Thymus (tissue), 11 donors: ENCODE measurements at regions not wholly inside any gene's neighbourhood (a gene's known extent, or its start where the extent isn't known, plus 50 kb on each side); places are given as distances from the start of the nearest gene placed in this dataset.
"Not testable (repeated sequence)": the region's sequence is repeated elsewhere in the genome, so short reads cannot be mapped to it uniquely, and the experiment has no call there.

ENCODE experiments used
- DNase-seq, 9 donors: peaks; one replicate each; pipeline ENCODE4 v3.0.0-alpha.2; 2013; ENCODE audit warnings: low spot score in 9 of 9, low read depth in 6 of 9, missing footprints in 1 of 9
- H3K27ac ChIP-seq, 2 donors: one replicate each; pipeline ENCODE4 v1.5.1; 2013; ENCODE audit warnings: control low read depth in 1 of 2, low read depth in 1 of 2, low read length in 1 of 2, mild to moderate bottlenecking in 1 of 2, moderate library complexity in 1 of 2
- H3K27me3 ChIP-seq, 2 donors: one replicate each; pipeline ENCODE4 v1.5.1; 2013; ENCODE audit warnings: low read length in 1 of 2; ENCODE audit not compliant: control insufficient read depth in 2 of 2, insufficient read depth in 1 of 2
- H3K36me3 ChIP-seq, 2 donors: one replicate each; pipeline ENCODE4 v1.5.1; 2013; ENCODE audit warnings: low read length in 1 of 2, mild to moderate bottlenecking in 1 of 2, moderate library complexity in 1 of 2; ENCODE audit not compliant: control insufficient read depth in 2 of 2, insufficient read depth in 2 of 2
- H3K4me1 ChIP-seq, 2 donors: one replicate each; pipeline ENCODE4 v1.5.1; 2013; ENCODE audit warnings: low read length in 2 of 2; ENCODE audit not compliant: control insufficient read depth in 2 of 2, insufficient read depth in 2 of 2
- H3K4me3 ChIP-seq, 2 donors: one replicate each; pipeline ENCODE4 v1.5.1; 2013; ENCODE audit warnings: low read length in 2 of 2, control low read depth in 1 of 2, mild to moderate bottlenecking in 1 of 2
- H3K9me3 ChIP-seq, 2 donors: one replicate each; pipeline ENCODE4 v1.5.1; 2013; ENCODE audit warnings: low read length in 1 of 2, mild to moderate bottlenecking in 1 of 2; ENCODE audit not compliant: control insufficient read depth in 2 of 2, insufficient read depth in 1 of 2
- whole genome bisulfite sequencing: extraction: QIAGEN DNeasy Blood & Tissue Kit; methylation state at CpG from one replicate; pipeline ENCODE4 v1.1.7; 2013; 5-methylcytosine and 5-hydroxymethylcytosine counted together
- donor health status: healthy.

- no peak overlapping the region for H3K4me3 ChIP-seq
- no peak for DNase-seq
- H3K27me3 ChIP-seq, result no peaks in the 10 kb centered on the region
- no peaks in the 10 kb centered on the region for H3K36me3 ChIP-seq
- no peaks in the 10 kb centered on the region for H3K4me1 ChIP-seq
- no peak overlapping the region for H3K27ac ChIP-seq
- no peaks in the 10 kb centered on the region for H3K9me3 ChIP-seq
- 94% methylated on average over 2 of the region's 2 CpGs for WGBS
Observed at GRCh38 chr7:79664884-79665676, 211.6 kb upstream of the MAGI2 start.

GRCh38 chr7:79658304-79658703 is 204.8 kb upstream of the MAGI2 start:
- Histone ChIP-seq H3K9me3 (no peaks in the 10 kb centered on the region), H3K4me3 (no peak overlapping the region), H3K27ac (no peak overlapping the region), H3K36me3 (no peaks in the 10 kb centered on the region), H3K27me3 (no peaks in the 10 kb centered on the region), H3K4me1 (no peaks in the 10 kb centered on the region)
- no peak for DNase-seq

- H3K4me1 ChIP-seq, result no peaks in the 10 kb centered on the region
- H3K4me3 ChIP-seq, result no peak overlapping the region
- no peak overlapping the region for H3K27ac ChIP-seq
- WGBS, result 92% methylated on average over 2 of the region's 2 CpGs
- H3K36me3 ChIP-seq, result no peaks in the 10 kb centered on the region
- H3K9me3 ChIP-seq, result no peaks in the 10 kb centered on the region
- no peak for DNase-seq
- no peaks in the 10 kb centered on the region for H3K27me3 ChIP-seq
Observed at GRCh38 chr7:79653136-79653631, 199.7 kb upstream of the MAGI2 start.

- no peak for DNase-seq
- Histone ChIP-seq H3K4me3 (no peak overlapping the region), H3K27ac (no peak overlapping the region), H3K4me1 (no peaks in the 10 kb centered on the region), H3K36me3 (no peaks in the 10 kb centered on the region), H3K9me3 (no peaks in the 10 kb centered on the region), H3K27me3 (no peaks in the 10 kb centered on the region)
- 96% methylated on average over 2 of the region's 2 CpGs for WGBS
Observed at GRCh38 chr7:79652619-79653018, 199.2 kb upstream of the MAGI2 start.

- no peak overlapping the region for H3K4me3 ChIP-seq
- no peaks in the 10 kb centered on the region for H3K36me3 ChIP-seq
- H3K4me1 ChIP-seq, result no peaks in the 10 kb centered on the region
- H3K27ac ChIP-seq, result no peak overlapping the region
- no peaks in the 10 kb centered on the region for H3K27me3 ChIP-seq
- H3K9me3 ChIP-seq, result no peaks in the 10 kb centered on the region
- no peak for DNase-seq
- 94% methylated on average over 8 of the region's 8 CpGs for WGBS
Observed at GRCh38 chr7:79647711-79648110, 194.2 kb upstream of the MAGI2 start.

- Histone ChIP-seq H3K4me3 (no peak overlapping the region), H3K27ac (no peak overlapping the region), H3K36me3 (no peaks in the 10 kb centered on the region), H3K4me1 (no peaks in the 10 kb centered on the region), H3K9me3 (no peaks in the 10 kb centered on the region), H3K27me3 (no peaks in the 10 kb centered on the region)
- 96% methylated on average over 4 of the region's 4 CpGs for WGBS
- no peak for DNase-seq
Observed at GRCh38 chr7:79646278-79646677, 192.8 kb upstream of the MAGI2 start.

GRCh38 chr7:79636849-79637248 is 183.4 kb upstream of the MAGI2 start:
- no peaks in the 10 kb centered on the region for H3K36me3 ChIP-seq
- H3K9me3 ChIP-seq, result no peaks in the 10 kb centered on the region
- H3K27me3 ChIP-seq, result no peaks in the 10 kb centered on the region
- H3K27ac ChIP-seq, result no peak overlapping the region
- no peaks in the 10 kb centered on the region for H3K4me1 ChIP-seq
- no peak for DNase-seq
- H3K4me3 ChIP-seq, result no peak overlapping the region

- not testable (repeated sequence) for DNase-seq, H3K4me1 ChIP-seq, H3K36me3 ChIP-seq, H3K9me3 ChIP-seq, H3K4me3 ChIP-seq, H3K27me3 ChIP-seq, H3K27ac ChIP-seq
Observed at GRCh38 chr7:79625921-79626320, 172.5 kb upstream of the MAGI2 start.

GRCh38 chr7:79624336-79624735 is 170.9 kb upstream of the MAGI2 start:
- Histone ChIP-seq H3K4me1 (no peaks in the 10 kb centered on the region), H3K36me3 (no peaks in the 10 kb centered on the region), H3K9me3 (no peaks in the 10 kb centered on the region), H3K27ac (no peak overlapping the region), H3K27me3 (no peaks in the 10 kb centered on the region), H3K4me3 (no peak overlapping the region)
- no peak for DNase-seq
